GM12878 (cell line): ENCODE measurements at regions not wholly inside any gene's neighbourhood (a gene's known extent, or its start where the extent isn't known, plus 50 kb on each side); places are given as distances from the start of the nearest gene placed in this dataset.

Experiments
- ATAC-seq: fragments of 200-7000 bp; cut with Tn5 transposase; 3 replicates; pipeline ENCODE4 v1.9.1; 2020; ENCODE audit warnings: mild to moderate bottlenecking, moderate library complexity
- BruUV-seq: library from RNA; stranded (reverse); fragments of 400-500 nt; replicated peaks from 2 replicates; lab custom pipeline; 2021; lab: Mats Ljungman, UMichigan
- CTCF ChIA-PET: fragments of 300-600 bp; sonication (Branson Sonifier 250); formaldehyde crosslinking; extraction: SDS; loops from one replicate; lab custom pipeline; 2021; ENCODE audit warnings: inconsistent platforms; lab: Yijun Ruan, JAX
- POLR2A ChIA-PET: fragments of 350-600 bp; formaldehyde crosslinking; extraction: SDS; loops from one replicate; lab custom pipeline; 2021; ENCODE audit warnings: inconsistent platforms; lab: Charles Lee
- RAD21 ChIA-PET: fragments of 300-600 bp; sonication (Branson Sonifier 250); formaldehyde crosslinking; loops from one replicate; lab custom pipeline; 2023; ENCODE audit warnings: antibody characterized with exemption; ENCODE audit not compliant: unreplicated experiment; lab: Charles Lee
- SMC1A ChIA-PET: fragments of 300-600 bp; sonication (Branson Sonifier 250); formaldehyde crosslinking; loops from one replicate; lab custom pipeline; 2023; ENCODE audit not compliant: unreplicated experiment, uncharacterized antibody; lab: Charles Lee
- DNase-seq: peaks from one replicate; pipeline ENCODE4 v3.0.0-alpha.2; 2011; ENCODE audit warnings: low read depth, low spot score
- FAIRE-seq: peaks from 3 replicates; lab custom pipeline; 2011; peaks lifted over from hg19 to GRCh38; lab: Jason Lieb, UNC
- H2AFZ ChIP-seq: 2 replicates; pipeline ENCODE4 v1.6.0; 2011; ENCODE audit warnings: low read depth, low read length, control low read depth; ENCODE audit not compliant: control insufficient read depth
- H3K27ac ChIP-seq: 2 replicates; pipeline ENCODE4 v1.5.1; 2011; ENCODE audit warnings: control low read depth; ENCODE audit not compliant: control insufficient read depth, insufficient read depth
- H3K27me3 ChIP-seq, 2 experiments: replicated peaks in 1 of 2; 2 replicates each; pipeline versions ENCODE4 v1.6.0 to v1.6.1; 2011; ENCODE audit warnings: low read length in 1 of 2; ENCODE audit not compliant: control insufficient read depth in 2 of 2, insufficient read depth in 2 of 2
- H3K36me3 ChIP-seq, 2 experiments: 2 replicates each; pipeline ENCODE4 v1.5.1; 2011; ENCODE audit warnings: low read length in 1 of 2; ENCODE audit not compliant: control insufficient read depth in 2 of 2, insufficient read depth in 2 of 2
- H3K4me1 ChIP-seq: 2 replicates; pipeline ENCODE4 v1.6.1; 2011; ENCODE audit warnings: mild to moderate bottlenecking, low read length, moderate library complexity, mixed read lengths; ENCODE audit not compliant: control insufficient read depth, insufficient read depth
- H3K4me2 ChIP-seq: 2 replicates; pipeline ENCODE4 v1.6.0; 2011; ENCODE audit warnings: control low read depth; ENCODE audit not compliant: control insufficient read depth, insufficient read depth
- H3K4me3 ChIP-seq: fragments of 200-600 bp; sonication (generic); 2 replicates; pipeline ENCODE4 v1.5.1; 2016
- H3K79me2 ChIP-seq: 2 replicates; pipeline ENCODE4 v1.6.0; 2011; ENCODE audit warnings: low read length; ENCODE audit not compliant: control insufficient read depth, insufficient read depth
- H3K9ac ChIP-seq: 2 replicates; pipeline ENCODE4 v1.8.0; 2011; ENCODE audit warnings: low read length, control low read depth, mixed read lengths; ENCODE audit not compliant: control insufficient read depth, insufficient read depth
- H3K9me3 ChIP-seq: replicated peaks from 3 replicates; pipeline ENCODE4 v1.5.1; 2011; ENCODE audit warnings: mild to moderate bottlenecking, low read length; ENCODE audit not compliant: control insufficient read depth, insufficient read depth
- H4K20me1 ChIP-seq: 2 replicates; pipeline ENCODE4 v1.6.0; 2011; ENCODE audit not compliant: control insufficient read depth, insufficient read depth
- CREM ChIP-seq: IDR thresholded peaks from 2 replicates; pipeline ENCODE4 v1.6.1; 2014; ENCODE audit warnings: antibody characterized with exemption, low read depth
- RB1 ChIP-seq: fragments of 450-650 bp; formaldehyde crosslinking; IDR thresholded peaks from 2 replicates; pipeline ENCODE4 v1.6.1; 2017; ENCODE audit warnings: mild to moderate bottlenecking, borderline replicate concordance
- SMAD1 ChIP-seq: fragments of 450-650 bp; IDR thresholded peaks from 2 replicates; pipeline ENCODE4 v1.6.1; 2018; ENCODE audit warnings: mild to moderate bottlenecking, low read depth; ENCODE audit not compliant: partially characterized antibody
- ZNF24 ChIP-seq: fragments of 450-650 bp; IDR thresholded peaks from 2 replicates; pipeline ENCODE4 v1.6.1; 2017; ENCODE audit warnings: antibody characterized with exemption, mild to moderate bottlenecking
- WGBS: methylation state at CpG from one replicate; pipeline ENCODE4 v1.1.6; 2016; ENCODE audit warnings: low lambda C conversion rate; ENCODE audit not compliant: insufficient replicate concordance, insufficient coverage; ENCODE audit errors: missing lambda C conversion rate; 5-methylcytosine and 5-hydroxymethylcytosine counted together
- in situ Hi-C: fragments of 300-500 bp; cut with MboI; formaldehyde crosslinking; loops from 9 replicates; pipeline ENCODE4 v1.14.3; 2018; ENCODE audit warnings: mixed read lengths
- intact Hi-C: fragments of 100-400 bp; cut with micrococcal nuclease; formaldehyde crosslinking; loops from one replicate; pipeline ENCODE4 v1.14.2; 2022; ENCODE audit not compliant: unreplicated experiment
- TF ChIP-seq, protein P1 (sequence below): fragments of 450-650 bp; IDR thresholded peaks from 2 replicates; pipeline ENCODE4 v1.6.1; 2017; ENCODE audit warnings: borderline replicate concordance
- TF ChIP-seq, protein P2 (sequence below): fragments of 450-650 bp; IDR thresholded peaks from 2 replicates; pipeline ENCODE4 v1.6.1; 2016; ENCODE audit warnings: mild to moderate bottlenecking
- TF ChIP-seq, protein P3 (sequence below): fragments of 450-650 bp; IDR thresholded peaks from 2 replicates; pipeline ENCODE4 v1.6.1; 2017; ENCODE audit warnings: mild to moderate bottlenecking, moderate library complexity
- TF ChIP-seq, protein P4 (sequence below): fragments of 150-350 bp; IDR thresholded peaks from 2 replicates; pipeline ENCODE4 v1.6.1; 2014; ENCODE audit warnings: mild to moderate bottlenecking, low read depth, low read length

DNA sequence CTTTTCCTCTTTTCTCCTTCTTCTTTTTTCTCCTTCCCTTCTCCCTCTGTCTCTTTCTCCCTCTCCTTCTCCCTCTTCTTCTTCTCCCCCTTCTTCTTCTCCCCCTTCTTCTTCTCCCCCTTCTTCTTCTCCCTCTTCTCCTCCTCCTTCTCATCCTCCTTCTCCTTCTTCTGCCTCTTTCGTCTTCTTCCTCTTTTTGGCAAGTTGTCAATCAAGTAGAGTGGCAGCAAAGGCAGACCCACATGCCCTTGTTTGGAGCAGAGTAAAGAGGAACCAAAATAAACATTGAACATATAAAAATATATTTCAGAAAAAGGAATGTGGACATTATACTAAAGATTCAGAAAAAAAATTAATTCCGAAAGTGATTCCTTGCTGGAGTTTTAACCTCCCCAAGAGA is 59.6 kb upstream of the ZNF33B start:
- DNase-seq (no peak), ATAC-seq (no peak), FAIRE-seq (no peak)
- no peak overlapping the region for H3K4me2 ChIP-seq
- ChIA-PET RAD21 (no interaction called here), CTCF (no interaction called here), SMC1A (no interaction called here), POLR2A (no interaction called here)
- intact Hi-C loops (no loop called here), in situ Hi-C loops (no loop called here)
- H2AFZ ChIP-seq = no peak overlapping the region
- H3K27ac ChIP-seq = no peak overlapping the region
- no peaks in the 10 kb centered on the region for H3K4me1 ChIP-seq
- no peak overlapping the region for H3K4me3 ChIP-seq
- H3K79me2 ChIP-seq = no peaks in the 10 kb centered on the region
- H4K20me1 ChIP-seq = no peaks in the 10 kb centered on the region
- H3K27me3 ChIP-seq = no peaks in the 10 kb centered on the region
- H3K9ac ChIP-seq = no peak overlapping the region
- WGBS = 0% methylated on average over 2 of the region's 2 CpGs
- no TSS peak for BruUV-seq
- no peaks in the 10 kb centered on the region for H3K36me3 ChIP-seq
- H3K9me3 ChIP-seq = no peaks in the 10 kb centered on the region
- TF ChIP-seq, protein P1, sequence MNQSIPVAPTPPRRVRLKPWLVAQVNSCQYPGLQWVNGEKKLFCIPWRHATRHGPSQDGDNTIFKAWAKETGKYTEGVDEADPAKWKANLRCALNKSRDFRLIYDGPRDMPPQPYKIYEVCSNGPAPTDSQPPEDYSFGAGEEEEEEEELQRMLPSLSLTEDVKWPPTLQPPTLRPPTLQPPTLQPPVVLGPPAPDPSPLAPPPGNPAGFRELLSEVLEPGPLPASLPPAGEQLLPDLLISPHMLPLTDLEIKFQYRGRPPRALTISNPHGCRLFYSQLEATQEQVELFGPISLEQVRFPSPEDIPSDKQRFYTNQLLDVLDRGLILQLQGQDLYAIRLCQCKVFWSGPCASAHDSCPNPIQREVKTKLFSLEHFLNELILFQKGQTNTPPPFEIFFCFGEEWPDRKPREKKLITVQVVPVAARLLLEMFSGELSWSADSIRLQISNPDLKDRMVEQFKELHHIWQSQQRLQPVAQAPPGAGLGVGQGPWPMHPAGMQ = no peak
- TF ChIP-seq, protein P2, sequence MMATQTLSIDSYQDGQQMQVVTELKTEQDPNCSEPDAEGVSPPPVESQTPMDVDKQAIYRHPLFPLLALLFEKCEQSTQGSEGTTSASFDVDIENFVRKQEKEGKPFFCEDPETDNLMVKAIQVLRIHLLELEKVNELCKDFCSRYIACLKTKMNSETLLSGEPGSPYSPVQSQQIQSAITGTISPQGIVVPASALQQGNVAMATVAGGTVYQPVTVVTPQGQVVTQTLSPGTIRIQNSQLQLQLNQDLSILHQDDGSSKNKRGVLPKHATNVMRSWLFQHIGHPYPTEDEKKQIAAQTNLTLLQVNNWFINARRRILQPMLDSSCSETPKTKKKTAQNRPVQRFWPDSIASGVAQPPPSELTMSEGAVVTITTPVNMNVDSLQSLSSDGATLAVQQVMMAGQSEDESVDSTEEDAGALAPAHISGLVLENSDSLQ = 0 out of 2 replicates have a peak, but pooled peaks have one; percentile 13

DNA sequence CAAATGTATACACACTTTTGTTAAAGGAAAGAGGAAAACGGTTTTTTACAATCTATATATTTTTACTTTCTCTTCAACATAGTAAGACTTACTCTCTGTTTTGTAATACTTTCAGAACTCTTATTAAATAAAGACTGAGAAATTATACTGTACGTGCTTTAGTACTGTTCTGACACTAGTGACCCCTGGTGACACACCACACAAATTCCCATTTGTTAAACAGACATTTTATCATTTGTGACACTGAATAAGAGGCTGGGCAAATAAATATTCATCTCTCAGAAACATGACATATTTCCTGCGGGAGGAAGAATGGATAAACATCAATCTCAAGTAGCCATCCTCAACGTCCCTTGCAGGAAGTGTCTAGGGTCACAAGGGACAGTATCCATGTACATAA is 68.9 kb upstream of the ZNF33B start:
- H4K20me1 ChIP-seq = no peaks in the 10 kb centered on the region
- DNase-seq = no peak
- ChIA-PET POLR2A (no interaction called here), RAD21 (no interaction called here), SMC1A (interaction anchor here (0.6 to 1.3 kb wide), 3 partner anchors 9 to 327 kb away, joined by 3 to 4 read pairs (median 3); no protein-coding TSS in a partner anchor), CTCF (no interaction called here)
- H3K4me1 ChIP-seq = no peaks in the 10 kb centered on the region
- H2AFZ ChIP-seq = no peak overlapping the region
- in situ Hi-C loops = no loop called here
- H3K36me3 ChIP-seq = no peaks in the 10 kb centered on the region
- 18% methylated on average over 4 of the region's 4 CpGs for WGBS
- H3K27ac ChIP-seq = no peak overlapping the region
- H3K4me3 ChIP-seq = no peak overlapping the region
- H3K79me2 ChIP-seq = no peaks in the 10 kb centered on the region
- no TSS peak for BruUV-seq
- no peaks in the 10 kb centered on the region for H3K27me3 ChIP-seq
- H3K9ac ChIP-seq = no peak overlapping the region
- intact Hi-C loops = no loop called here
- FAIRE-seq = no peak
- no peaks in the 10 kb centered on the region for H3K9me3 ChIP-seq
- H3K4me2 ChIP-seq = no peak overlapping the region
- no peak for ATAC-seq
- TF ChIP-seq RB1 (no peak), SMAD1 (no peak), CREM (no peak), ZNF24 (no peak)
- TF ChIP-seq, protein P3, sequence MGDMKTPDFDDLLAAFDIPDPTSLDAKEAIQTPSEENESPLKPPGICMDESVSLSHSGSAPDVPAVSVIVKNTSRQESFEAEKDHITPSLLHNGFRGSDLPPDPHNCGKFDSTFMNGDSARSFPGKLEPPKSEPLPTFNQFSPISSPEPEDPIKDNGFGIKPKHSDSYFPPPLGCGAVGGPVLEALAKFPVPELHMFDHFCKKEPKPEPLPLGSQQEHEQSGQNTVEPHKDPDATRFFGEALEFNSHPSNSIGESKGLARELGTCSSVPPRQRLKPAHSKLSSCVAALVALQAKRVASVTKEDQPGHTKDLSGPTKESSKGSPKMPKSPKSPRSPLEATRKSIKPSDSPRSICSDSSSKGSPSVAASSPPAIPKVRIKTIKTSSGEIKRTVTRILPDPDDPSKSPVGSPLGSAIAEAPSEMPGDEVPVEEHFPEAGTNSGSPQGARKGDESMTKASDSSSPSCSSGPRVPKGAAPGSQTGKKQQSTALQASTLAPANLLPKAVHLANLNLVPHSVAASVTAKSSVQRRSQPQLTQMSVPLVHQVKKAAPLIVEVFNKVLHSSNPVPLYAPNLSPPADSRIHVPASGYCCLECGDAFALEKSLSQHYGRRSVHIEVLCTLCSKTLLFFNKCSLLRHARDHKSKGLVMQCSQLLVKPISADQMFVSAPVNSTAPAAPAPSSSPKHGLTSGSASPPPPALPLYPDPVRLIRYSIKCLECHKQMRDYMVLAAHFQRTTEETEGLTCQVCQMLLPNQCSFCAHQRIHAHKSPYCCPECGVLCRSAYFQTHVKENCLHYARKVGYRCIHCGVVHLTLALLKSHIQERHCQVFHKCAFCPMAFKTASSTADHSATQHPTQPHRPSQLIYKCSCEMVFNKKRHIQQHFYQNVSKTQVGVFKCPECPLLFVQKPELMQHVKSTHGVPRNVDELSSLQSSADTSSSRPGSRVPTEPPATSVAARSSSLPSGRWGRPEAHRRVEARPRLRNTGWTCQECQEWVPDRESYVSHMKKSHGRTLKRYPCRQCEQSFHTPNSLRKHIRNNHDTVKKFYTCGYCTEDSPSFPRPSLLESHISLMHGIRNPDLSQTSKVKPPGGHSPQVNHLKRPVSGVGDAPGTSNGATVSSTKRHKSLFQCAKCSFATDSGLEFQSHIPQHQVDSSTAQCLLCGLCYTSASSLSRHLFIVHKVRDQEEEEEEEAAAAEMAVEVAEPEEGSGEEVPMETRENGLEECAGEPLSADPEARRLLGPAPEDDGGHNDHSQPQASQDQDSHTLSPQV = no peak
- TF ChIP-seq, protein P4, sequence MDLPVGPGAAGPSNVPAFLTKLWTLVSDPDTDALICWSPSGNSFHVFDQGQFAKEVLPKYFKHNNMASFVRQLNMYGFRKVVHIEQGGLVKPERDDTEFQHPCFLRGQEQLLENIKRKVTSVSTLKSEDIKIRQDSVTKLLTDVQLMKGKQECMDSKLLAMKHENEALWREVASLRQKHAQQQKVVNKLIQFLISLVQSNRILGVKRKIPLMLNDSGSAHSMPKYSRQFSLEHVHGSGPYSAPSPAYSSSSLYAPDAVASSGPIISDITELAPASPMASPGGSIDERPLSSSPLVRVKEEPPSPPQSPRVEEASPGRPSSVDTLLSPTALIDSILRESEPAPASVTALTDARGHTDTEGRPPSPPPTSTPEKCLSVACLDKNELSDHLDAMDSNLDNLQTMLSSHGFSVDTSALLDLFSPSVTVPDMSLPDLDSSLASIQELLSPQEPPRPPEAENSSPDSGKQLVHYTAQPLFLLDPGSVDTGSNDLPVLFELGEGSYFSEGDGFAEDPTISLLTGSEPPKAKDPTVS = no peak
